ENCODE measurements at regions not wholly inside any gene's neighbourhood (a gene's known extent, or its start where the extent isn't known, plus 50 kb on each side); places are given as distances from the start of the nearest gene placed in this dataset.
A peak's percentile ranks its signal among the peaks of the same experiment; 100 is the strongest.

- DNase-seq (ENCODE audit: low spot score), result no peak
Observed at GRCh38 chr12:114902665-114903064, 218.7 kb upstream of the TBX3 start.

GRCh38 chr12:114901316-114901715 lies 217.3 kb upstream of the TBX3 start:
- DNase-seq (ENCODE audit: low spot score), result no peak

GRCh38 chr12:114898159-114898558 lies 214.2 kb upstream of the TBX3 start:
- DNase-seq (ENCODE audit: low spot score), result no peak

GRCh38 chr12:114895827-114896226 lies 211.9 kb upstream of the TBX3 start:
- DNase-seq (ENCODE audit: low spot score), result no peak

GRCh38 chr12:114895081-114895480 lies 211.1 kb upstream of the TBX3 start:
- no peak for DNase-seq (ENCODE audit: low spot score)

DNA sequence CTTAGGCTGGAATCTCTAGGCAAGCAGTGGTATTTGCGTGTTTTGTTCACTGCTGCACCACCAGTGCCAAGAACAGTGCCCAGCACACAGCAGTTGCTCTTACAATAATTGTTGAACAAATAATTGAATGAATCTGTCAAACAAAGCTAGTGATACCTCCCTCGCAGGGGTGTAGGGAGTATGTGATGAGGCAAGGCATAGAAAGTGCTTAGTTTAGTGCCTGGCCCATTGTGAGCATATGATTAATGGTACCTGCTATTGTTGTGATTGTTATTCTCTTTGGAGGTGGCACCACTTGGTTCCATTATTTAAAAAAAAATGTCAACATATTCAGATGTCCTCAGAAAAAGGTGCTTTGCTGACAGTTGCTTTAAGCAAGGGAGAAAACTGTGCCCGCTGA lies 210.1 kb upstream of the TBX3 start:
- no peak for DNase-seq (ENCODE audit: low spot score)

DNA sequence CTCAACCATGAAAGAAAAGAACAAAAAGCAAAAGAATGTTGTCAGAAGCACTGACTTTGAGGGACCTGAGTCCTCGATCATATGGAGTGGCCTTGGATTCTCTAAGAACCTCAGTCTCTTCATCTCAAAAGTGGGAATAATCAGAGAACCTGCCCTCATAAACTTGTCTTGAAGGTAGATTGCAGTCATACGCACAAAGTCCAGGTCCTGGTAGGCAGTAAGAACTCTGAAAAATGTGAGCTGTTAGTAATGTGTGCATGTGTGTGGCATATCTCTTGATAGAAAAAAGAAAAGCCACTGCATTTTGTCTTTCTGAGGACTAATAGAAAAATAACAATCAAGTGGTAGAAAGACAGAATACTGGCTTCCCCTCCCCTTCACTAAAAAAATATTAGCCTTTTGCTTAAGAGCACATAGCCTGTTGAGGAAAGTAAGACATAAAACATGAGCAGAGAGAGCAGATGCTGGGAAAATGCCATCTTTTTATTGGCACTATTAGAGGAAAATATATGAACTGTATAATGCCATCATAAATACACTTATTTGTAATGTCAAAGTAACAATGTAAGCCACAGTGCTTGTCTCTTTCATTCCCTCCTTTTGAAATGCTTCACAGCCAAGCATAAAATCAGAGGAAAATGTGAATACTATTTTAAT lies 205.1 kb upstream of the TBX3 start:
- no peak for DNase-seq (ENCODE audit: low spot score)

GRCh38 chr12:114888448-114888847 lies 204.5 kb upstream of the TBX3 start:
- no peak for DNase-seq (ENCODE audit: low spot score)

- no peak for DNase-seq (ENCODE audit: low spot score)
Observed at GRCh38 chr12:114885501-114885900, 201.5 kb upstream of the TBX3 start.

DNA sequence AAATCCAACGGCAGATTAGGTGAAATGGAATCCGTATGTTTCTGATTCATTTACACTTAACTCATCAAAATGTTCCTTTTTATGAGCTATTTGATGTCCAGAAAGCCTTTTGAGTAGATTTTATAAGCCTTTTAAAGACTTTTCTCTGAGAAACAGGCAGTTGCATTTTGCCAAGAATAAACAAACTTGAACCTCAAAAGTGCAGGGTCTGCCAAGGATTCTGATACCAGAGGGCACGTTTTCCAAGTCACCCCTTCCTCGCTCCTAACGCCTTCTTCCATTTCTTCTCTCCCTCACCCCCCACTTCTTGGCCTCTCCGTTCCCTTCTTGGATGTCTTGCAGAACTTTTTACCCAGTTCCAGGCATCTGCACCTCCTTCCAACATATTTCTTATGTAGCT lies 200.6 kb upstream of the TBX3 start:
- DNase-seq (ENCODE audit: low spot score), result no peak

- DNase-seq (ENCODE audit: low spot score), result no peak
Observed at GRCh38 chr12:114882083-114882482, 198.1 kb upstream of the TBX3 start.

- DNase-seq (ENCODE audit: low spot score), result no peak
Observed at GRCh38 chr12:114879354-114879753, 195.4 kb upstream of the TBX3 start.

DNA sequence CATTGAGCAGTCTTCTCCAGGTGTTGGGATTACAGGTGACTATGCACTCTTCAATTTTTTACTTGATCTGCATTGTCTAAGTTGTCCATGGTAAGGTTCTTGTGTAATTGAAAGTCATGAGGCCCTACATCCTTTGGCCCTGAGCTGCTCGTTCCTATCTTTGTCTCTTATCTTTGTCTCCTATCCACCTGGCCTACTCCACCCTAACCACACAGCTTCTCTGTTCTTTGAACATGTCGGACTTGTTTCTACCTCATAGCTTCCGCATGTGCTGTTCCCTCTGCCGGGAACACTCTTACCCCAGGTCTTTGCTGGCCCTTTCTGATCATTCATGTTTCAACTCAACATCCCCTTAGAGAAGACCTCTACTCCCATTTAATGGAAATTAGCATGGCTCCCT lies 194.8 kb upstream of the TBX3 start:
- no peak for DNase-seq (ENCODE audit: low spot score)

DNA sequence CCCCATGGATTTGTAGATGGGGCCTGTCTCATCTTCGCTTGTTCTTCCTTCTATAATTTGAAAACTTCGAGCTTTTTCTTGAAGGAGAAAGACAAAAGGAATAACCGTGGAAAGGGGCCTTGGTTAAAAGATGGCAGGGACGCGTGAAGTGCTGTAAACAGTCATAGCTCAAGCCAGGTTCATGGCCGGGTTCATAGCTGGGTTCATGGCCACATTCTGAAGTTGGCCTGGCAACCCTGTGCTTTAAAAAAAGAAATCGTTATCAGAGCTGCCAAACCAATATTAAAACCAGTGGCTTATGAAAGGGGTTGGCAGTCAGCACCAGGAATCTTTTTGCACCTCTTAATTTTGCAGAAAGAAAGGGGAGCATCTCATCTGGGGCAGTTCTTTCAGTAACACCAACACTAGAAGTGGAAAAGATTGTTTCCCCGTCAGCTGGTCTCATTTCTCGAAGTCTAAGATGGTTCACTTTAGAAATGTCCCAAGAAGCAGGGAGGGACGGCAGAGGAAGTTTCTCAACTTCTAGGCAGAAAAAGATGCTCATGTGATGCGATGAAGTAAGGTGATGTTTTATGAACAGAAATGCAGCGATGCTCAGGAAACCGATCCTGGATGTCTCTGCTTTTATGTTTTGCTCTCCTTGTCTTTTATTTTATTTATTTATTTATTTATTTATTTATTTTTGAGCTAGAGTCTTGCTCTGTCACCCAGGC lies 193.1 kb upstream of the TBX3 start:
- DNase-seq (ENCODE audit: low spot score), result no peak

- no peak for DNase-seq (ENCODE audit: low spot score)
Observed at GRCh38 chr12:114875313-114875712, 191.3 kb upstream of the TBX3 start.

GRCh38 chr12:114873656-114874055 lies 189.7 kb upstream of the TBX3 start:
- no peak for DNase-seq (ENCODE audit: low spot score)

- peak; percentile 38 for DNase-seq (ENCODE audit: low spot score)
Observed at GRCh38 chr12:114868995-114869834, 185.2 kb upstream of the TBX3 start.

DNA sequence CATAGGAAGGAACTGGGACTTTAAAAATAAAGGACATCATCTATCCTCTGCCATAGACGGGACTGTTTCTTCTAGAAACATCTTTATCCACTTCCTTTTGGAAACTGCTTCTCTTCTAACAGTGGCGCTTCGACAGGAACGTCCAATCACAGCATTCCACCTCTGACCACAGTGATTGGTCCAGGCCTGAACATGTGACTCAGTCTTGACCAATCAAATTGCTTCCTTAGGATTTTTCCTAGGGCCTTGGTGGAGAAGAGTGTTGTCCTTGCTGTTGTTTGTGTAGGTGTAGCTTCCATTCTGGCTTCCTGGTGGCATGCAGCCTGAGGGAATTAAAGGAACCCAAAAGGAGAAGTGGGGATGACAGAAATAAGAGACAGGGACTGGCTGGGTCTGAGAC lies 182.4 kb upstream of the TBX3 start:
- no peak for DNase-seq (ENCODE audit: low spot score)

GRCh38 chr12:114864837-114865551 lies 181.0 kb upstream of the TBX3 start:
- no peak for DNase-seq (ENCODE audit: low spot score)

DNA sequence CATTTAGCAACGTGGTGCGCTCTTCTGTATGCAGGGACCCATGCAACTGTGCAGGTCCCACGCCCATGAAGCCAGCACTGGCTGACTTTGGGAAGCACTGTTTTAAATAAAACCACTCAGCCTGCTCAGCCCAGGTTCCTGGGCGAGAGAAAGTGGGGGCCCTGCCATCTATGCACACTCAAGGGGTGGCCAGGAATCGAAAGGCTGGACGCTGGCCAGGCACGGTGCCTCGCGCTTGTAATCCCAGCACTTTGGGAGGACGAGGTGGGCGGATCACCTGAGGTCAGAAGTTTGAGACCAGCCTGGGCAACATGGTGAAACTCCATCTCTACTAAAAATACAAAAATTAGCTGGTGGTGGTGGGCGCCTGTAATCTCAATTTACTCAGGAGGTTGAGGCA lies 179.9 kb upstream of the TBX3 start:
- DNase-seq (ENCODE audit: low spot score), result no peak

GRCh38 chr12:114860969-114861368 lies 177.0 kb upstream of the TBX3 start:
- DNase-seq (ENCODE audit: low spot score), result no peak

DNA sequence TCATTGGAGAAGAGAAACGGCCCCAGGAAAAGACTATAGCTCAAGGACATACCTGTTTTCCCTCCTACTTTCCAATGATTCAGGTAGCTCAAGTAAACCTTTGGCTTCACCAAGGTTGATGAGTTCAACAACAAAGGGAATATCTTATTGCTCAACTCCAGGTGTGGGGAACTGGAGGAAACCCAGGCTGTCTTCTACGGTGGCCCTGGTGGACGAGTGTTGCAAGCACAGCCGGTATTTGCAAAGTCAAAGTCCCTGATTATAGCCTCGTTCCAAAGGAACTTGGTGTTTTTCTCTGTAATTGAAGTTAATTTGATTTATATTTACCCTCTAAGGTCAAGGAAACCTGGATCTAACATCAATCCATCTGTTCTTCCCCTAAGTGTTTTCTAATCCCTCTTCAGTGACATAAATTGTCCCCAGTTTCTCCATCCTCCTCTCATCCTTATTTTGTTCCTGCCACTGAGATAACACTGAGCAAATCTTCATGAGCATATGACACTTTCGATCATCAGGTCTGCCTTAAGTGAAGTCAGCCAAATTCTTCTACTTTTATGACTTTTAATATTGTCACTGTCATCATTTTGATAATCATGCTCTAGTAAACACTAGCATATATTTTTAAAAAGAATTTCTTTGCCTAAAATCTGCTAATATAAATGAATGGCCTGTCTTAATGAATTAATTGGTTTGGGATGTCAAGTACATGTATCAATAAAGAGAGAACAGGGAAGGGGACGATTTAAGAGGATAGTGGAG lies 174.6 kb upstream of the TBX3 start:
- DNase-seq (ENCODE audit: low spot score), result peak; percentile 49

Measured in iPS-NIHi11 (cell line).